Stomach (tissue), 4 donors: ENCODE measurements at regions not wholly inside any gene's neighbourhood (a gene's known extent, or its start where the extent isn't known, plus 50 kb on each side); places are given as distances from the start of the nearest gene placed in this dataset.

ENCODE experiments used
- EP300 ChIP-seq: sonication (generic); formaldehyde crosslinking; IDR thresholded peaks from one replicate; pipeline ENCODE4 v1.6.1; 2017; ENCODE audit warnings: antibody characterized with exemption
- POLR2A ChIP-seq, 4 donors: fragments of 450-650 bp; IDR thresholded peaks; one replicate each; pipeline ENCODE4 v1.6.1; 2016; ENCODE audit warnings: antibody characterized with exemption in 4 of 4, control low read depth in 2 of 4, mild to moderate bottlenecking in 1 of 4, moderate library complexity in 1 of 4
- TF ChIP-seq, protein P1 (sequence below), 7 experiments: fragments of 450-650 bp in 4 of 7; fragments of 200-600 bp in 3 of 7; sonication (generic) in 3 of 7; IDR thresholded peaks; one replicate each; pipeline ENCODE4 v1.5.1; 2016 to 2019; ENCODE audit warnings: antibody characterized with exemption in 7 of 7, control low read depth in 2 of 7, mild to moderate bottlenecking in 1 of 7

DNA sequence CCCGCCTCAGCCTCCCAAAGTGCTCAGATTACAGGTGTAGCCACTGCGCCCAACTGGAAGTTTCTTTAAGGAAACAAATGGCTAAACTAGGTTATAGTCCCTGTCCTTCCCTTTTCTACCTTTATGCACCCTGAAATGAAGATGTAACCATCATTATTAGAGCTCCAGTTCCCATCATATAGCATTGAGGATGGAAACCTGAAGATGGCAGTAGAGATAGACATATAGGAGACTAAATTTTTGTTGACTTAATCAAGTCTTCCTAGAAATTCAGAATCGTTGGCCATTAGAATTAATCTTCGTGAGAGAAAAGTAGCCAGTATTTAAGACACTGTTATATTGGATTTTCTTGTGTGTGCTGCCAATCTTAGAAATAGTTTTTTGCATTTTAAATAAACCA lies 1016.3 kb upstream of the NCAM2 start:
- TF ChIP-seq, protein P1, sequence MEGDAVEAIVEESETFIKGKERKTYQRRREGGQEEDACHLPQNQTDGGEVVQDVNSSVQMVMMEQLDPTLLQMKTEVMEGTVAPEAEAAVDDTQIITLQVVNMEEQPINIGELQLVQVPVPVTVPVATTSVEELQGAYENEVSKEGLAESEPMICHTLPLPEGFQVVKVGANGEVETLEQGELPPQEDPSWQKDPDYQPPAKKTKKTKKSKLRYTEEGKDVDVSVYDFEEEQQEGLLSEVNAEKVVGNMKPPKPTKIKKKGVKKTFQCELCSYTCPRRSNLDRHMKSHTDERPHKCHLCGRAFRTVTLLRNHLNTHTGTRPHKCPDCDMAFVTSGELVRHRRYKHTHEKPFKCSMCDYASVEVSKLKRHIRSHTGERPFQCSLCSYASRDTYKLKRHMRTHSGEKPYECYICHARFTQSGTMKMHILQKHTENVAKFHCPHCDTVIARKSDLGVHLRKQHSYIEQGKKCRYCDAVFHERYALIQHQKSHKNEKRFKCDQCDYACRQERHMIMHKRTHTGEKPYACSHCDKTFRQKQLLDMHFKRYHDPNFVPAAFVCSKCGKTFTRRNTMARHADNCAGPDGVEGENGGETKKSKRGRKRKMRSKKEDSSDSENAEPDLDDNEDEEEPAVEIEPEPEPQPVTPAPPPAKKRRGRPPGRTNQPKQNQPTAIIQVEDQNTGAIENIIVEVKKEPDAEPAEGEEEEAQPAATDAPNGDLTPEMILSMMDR (IDR thresholded peaks at IDR 0.05), result no peak
- TF ChIP-seq POLR2A (IDR thresholded peaks at IDR 0.05) (no peak), EP300 (no peak)
